Amniotic epithelial cell (primary cell): ENCODE measurements at regions not wholly inside any gene's neighbourhood (a gene's known extent, or its start where the extent isn't known, plus 50 kb on each side); places are given as distances from the start of the nearest gene placed in this dataset.

ENCODE experiments used
- DNase-seq: peaks from one replicate; pipeline ENCODE4 v3.0.0-alpha.2; 2010; ENCODE audit warnings: low read depth

DNA sequence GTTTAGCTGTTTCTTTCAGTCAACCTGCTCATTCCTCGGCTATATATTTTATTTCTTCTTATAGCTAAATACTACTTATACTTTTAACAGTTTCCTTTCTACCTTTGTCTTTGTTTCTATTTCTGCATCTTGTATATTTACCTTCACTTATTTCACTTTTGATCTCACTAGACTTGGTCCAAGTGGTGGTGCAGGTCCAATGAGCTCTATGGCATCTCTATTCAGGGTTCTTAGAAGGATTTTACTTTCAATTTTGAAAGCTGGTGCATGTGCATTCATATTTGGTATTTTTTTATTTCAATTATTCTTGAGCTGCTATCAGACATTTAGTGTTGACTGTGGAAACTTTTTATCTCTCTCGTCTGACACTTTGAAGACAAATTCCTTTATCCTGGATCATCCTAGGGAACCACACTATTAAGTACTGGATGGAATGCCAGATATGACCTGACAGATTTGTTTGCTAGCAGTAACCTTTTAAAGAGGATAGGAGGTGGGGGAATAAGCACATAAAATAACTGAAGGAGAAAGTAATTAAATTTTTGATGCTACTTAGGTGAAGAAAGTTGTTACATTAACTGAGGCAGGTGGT is 123.1 kb upstream of the PJA2 start:
- DNase-seq, result peak; percentile 80

DNA sequence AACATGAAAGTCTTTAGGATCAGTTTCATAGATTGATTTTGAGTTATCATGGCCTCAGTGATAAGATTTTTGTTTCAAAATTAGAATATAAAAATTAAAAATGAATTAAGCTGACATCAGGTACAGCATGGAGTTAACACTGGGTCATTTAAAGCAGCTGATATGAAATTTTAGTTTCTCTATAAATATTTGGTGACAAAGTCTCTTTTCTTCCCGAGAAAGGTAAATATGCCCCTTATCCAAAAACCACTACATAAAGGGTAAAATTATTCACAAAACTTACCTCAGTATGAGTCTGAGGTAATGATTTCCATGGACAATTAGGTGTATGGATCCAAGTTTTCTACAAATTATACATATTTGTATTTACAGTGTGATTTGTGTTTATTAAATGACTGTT is 121.5 kb upstream of the PJA2 start:
- DNase-seq, result no peak

DNA sequence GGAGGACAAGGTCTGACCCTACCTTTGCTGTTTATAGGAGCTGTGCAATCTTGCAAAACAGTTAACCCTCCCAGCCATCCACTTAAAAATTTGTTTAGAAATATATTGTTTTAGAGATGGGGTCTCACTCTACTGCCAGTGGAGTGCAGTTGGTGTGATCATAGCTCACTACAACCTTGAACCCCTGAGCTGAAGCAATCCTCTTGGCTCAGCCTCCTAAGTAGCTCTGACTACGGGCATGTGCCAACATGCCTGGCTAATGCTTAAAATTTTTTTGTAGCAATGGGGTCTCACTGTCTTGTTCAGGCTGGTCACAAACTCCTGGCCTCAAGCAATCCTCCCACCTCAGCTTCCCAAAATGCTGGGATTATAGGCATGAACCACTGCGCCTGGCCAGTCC is 120.2 kb upstream of the PJA2 start:
- DNase-seq, result no peak

DNA sequence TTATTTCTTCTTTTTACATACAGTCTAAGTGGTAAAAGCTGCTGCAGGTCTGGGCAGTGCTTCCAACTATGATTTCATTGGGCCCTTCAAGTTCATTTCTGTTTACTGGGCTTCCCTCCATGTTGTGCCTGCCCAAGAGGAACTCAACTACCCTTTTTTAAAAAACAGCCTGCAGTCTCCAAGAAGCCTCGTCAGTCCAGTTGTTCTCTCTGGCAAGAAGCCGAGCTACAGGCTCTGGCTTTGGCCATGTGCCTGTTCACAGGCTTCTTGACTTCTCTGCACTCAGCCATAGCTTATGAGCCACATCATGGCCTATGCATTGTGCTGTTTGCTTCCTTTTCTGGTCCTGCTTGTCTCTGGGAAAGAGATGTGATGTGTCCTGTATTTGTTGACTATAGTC is 119.7 kb upstream of the PJA2 start:
- DNase-seq, result no peak

DNA sequence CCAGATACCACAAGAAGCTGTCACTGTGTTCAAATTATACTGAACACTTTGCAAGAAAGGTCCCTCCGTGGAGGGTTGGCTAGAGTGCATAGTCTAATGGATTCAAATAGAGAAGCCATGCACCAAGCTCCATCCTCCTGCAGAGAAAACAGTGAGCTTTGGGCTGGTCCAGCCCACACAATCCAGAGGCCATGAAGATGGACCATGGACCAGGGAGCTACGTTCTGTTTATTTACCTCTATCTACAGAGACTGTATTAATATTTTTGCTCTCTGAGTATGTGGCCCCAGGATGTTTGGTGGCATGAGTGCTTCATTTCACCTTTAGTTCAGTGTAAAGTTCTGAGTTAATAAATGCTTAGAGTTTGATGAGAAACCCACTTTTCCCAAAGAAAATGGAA is 114.8 kb upstream of the PJA2 start:
- DNase-seq, result no peak

DNA sequence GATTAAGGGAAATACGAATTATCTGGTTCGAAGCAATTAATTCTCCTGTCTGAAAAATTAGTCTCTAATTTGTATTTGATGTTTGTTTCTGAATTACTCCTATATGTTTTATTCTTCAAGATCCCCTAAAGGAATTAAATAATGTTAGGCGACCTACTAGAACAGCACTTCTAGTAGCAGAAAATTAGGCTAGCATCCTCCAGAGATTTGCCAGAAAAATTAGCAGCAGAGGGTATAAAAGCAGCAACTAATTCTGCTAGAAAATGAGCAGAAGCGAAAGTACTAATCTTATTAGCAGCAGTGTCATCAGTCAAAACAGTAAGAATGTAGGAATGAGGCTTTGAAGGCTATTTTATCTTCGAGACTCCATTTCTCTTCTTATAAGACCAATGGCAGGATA is 114.3 kb upstream of the PJA2 start:
- no peak for DNase-seq

DNA sequence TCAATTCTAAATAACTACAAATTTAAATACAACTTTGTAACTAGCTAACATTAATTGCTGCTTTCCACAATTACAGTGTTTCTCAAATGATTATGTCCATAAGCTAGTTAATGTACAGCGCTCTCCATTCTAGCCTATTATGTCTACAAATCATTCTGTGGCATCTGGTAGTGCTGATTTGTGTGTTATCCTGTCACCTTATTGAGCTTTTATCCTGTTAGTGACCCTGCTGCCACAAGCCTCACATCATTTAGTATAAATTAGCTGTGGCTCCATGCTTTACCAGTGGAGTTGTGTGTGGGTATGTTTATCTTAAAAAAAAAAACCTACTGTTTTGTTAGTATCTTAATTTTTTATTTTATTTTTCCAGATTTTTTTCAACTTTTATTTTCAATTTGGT is 112.6 kb upstream of the PJA2 start:
- DNase-seq, result no peak

DNA sequence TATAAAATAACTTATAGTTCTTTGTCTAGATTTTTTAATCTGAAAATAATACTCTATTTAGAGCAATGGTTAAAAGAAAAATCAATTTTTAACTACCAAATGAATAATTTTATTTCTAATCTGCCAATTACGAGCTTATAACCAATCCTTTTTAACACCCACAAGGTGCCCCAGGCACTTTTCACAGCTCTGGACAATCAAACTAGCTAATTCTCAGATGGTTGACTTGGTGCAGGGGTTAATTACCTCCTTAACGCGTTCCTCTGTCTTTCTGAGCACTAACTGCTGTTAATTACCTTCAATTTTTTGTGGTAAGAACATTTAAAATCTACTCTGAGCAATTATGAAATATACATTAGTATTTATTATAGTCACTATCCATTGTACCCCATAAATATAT is 109.6 kb upstream of the PJA2 start:
- DNase-seq, result no peak

DNA sequence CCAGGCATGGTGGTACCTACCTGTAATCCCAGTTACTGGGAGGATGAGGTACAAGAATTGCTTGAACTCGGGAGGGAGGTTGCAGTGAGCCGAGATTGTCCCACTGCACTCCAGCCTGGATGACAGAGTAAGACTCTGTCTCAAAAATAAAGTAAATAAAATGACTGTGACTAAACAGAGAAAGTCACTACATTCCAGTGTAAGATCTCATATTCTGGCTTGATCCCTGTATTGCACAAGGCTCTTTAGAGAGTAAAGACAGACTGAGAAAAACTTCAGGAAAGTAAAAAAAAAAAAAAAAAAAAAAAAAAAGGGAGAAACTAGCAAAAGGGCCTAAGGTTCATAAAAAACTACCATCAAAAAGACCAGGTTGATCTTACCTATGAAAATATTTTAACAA is 106.6 kb upstream of the PJA2 start:
- peak; percentile 70 for DNase-seq

DNA sequence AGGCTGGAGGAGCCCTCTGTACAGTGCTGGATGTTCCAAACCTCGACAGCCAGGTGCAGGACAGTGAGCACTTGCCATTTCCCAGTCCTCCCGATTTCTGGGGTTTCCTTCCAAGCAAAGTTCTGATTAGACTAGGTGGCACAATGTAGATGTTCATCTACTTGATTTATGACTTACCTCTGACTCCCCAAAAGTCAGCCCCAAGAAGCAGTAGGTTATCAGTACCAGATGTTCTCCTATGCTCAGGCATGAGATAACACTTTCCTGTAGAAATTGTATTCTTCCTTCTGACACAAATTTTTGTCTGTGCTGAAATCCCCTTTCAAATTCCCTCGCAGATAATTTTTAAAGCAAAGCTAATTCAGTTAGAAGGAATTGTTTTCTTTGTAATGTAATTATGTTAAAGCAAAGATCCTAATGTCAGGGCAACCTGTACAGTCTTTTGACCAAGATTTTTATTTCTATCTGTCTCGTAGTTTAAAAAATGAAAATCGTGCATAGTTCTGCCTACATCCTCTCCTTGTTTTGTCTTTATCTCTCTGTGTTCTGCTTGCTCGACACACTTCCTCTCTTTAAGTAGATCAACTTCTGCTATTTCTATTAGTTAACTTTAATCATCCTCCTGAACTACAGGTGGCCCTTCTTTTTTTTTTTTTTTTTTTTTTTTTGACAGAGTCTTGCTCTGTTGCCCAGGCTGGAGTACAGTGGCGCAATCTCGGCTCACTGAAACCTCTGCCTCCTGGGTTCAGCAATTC is 102.4 kb upstream of the PJA2 start:
- no peak for DNase-seq

DNA sequence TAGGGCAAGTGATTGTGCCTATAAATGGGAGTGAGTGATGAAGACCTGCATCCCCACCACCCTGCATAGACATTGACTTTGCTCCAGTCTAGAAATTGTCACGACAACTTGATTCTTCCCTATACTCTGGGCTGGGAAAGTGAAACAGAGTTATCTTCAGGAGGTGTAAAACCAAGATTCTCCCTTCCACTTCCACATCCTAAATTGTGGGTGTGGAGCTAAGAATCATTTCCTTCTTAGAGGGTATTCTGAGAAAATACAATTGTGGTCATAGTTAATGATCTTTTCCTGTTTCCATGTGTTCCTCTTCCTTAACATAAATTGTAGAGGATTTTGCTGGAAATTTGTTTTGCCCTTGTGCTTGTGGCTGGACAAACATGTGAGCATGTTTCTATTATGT is 96.8 kb upstream of the PJA2 start:
- no peak for DNase-seq

DNA sequence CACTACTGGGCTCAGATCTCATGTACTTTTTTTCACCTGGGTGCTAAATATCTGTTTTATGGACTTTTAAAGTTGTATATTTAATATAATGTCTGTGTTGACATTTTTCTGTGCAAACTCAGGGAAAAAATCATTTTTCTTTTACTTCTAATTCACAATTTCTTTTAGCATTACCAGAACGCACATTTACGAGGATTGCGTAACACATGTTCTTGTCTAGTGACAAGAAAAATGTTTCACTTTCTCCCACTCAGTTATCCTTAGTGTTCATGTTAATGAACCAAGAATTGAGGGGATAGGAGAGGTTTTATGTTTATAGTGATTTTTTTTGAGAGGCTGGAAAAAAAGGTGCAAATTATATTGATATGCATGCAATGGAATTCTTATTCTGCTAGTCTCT is 86.3 kb upstream of the PJA2 start:
- DNase-seq, result peak; percentile 57

DNA sequence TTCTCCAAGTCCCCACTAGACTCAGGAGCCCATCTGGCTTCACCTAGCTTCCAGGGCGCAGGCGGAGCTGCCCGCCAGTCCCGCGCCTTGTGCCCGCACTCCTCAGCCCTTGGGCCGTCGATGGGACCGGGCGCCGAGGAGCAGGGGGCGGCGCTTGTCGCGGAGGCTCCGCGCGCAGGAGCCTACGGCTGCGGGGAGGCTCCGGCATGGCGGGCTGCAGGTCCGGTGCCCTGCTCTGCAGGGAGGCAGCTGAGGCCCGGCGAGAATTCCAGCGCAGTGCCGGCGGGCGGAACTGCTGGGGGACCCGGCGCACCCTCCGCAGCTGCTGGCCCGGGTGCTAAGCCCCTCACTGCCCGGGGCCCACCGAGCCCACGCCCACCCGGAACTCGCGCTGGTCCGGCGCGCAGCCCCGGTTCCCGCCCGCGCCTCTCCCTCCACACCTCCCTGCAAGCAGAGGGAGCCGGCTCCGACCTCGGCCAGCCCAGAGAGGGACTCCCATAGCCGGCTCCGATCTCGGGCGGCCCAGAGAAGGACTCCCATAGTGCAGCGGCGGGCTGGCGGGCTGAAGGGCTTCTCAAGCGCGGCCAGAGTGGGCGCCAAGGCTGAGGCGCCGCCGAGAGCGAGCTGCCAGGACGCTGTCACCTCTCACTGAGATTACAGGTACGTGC is 78.1 kb upstream of the PJA2 start:
- no peak for DNase-seq

DNA sequence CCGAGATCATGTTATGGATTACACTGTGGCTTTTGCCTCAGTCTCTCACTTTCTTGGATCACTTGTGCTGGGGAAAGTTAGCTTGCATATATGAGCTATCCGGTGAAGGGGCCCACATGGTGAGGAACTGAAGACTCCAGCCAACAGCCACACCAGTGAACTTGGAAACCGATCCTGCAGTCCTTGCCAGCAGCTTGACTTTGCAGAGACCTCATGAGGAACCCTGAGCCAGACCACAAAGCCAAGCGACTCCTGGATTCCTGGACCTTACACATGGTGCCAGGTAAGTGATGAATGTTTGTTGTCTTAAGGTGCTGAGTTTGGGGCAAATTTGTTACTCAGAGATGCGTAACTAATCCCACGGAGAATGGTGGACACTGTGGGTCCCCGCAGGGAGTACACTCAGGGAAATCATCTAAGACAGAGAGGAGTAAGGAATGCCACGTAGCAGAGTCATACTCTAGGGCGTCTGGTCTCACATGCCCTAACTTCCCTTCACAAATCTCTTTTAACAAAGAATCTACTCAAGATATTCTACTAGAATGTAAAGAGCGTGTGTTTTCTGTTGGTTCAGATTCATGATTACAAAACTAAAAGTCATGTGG is 76.5 kb upstream of the PJA2 start:
- DNase-seq, result no peak

DNA sequence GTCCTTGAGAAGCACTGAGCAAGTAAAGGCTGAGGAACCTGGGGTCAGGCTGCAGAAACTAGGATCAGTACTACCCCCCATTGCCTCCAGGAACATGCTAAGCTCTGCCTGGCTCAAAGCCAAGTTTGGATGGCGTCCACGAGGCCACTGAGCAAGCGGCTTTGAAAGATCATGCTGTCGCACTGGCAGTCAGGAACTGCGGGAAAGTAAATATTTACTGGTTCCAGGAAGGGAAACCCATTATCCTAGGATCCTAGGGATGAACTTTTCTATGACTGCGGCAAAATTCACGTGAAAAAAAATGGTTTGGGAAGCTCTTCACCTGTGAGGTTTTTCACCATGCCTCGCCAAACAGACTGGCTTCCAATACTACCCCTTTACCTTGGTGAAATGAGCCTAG is 75.3 kb upstream of the PJA2 start:
- DNase-seq, result no peak

DNA sequence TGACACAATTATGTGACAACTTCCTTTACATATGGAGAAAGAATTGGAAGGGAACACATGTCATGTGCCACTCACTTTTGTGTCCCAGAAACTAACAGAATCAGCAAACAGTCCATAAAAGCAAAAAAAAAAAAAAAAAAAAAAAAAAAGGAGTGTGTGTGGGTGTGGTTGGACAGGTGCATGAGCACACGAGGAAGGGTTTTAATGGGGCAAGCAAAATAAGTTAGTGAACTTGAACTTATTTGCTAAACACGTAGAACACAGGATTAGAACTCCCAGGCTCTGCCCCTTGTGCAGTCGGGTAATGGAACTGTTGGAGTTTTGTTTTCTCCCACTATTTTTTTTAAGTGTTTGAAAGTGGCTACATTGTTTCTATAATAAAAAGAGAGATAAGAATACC is 74.8 kb upstream of the PJA2 start:
- no peak for DNase-seq

DNA sequence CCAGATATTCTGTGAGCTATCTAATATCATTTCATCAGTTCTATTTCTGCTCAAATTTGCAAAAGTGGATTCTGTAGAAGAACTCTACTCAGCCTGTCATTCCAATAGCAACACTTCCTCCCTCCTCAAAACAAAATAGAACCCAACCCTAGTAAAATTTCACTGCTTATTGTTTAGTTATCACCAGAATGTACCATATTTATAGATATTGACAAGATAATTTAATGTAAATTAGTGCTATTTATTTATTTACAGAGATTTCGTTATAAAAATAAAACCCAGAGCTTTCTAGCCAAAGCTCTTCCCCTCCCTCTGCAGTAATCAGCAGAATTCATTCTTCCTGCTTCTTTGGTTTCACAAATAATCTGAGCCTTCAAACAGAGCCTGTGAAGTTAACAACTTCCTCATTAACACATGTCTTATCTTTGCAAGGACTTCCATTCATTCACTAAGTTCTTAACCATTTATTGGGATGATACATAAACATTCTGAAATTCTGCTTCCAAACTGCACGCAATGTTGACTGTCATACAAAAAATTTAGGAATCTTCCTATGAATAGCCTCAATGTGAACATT is 73.7 kb upstream of the PJA2 start:
- DNase-seq, result no peak

DNA sequence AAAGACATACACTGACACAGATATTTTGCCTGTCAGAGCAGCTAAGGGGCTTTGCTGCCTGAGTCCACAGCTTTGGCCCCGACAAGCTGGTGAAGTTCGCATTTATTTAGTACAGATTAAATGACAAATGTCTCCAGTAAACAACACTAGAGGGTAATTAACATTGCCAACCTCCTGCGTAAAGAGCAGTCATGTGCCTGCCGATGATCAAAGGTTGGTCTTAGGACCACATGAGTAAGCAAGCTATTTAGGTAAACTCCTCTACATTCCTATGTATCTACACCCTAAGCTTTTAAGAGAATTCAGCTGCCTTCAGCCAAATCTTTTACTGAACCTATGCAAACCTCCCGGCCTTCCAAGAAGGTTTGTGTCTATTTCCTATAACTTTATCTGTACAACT is 73.0 kb upstream of the PJA2 start:
- no peak for DNase-seq

DNA sequence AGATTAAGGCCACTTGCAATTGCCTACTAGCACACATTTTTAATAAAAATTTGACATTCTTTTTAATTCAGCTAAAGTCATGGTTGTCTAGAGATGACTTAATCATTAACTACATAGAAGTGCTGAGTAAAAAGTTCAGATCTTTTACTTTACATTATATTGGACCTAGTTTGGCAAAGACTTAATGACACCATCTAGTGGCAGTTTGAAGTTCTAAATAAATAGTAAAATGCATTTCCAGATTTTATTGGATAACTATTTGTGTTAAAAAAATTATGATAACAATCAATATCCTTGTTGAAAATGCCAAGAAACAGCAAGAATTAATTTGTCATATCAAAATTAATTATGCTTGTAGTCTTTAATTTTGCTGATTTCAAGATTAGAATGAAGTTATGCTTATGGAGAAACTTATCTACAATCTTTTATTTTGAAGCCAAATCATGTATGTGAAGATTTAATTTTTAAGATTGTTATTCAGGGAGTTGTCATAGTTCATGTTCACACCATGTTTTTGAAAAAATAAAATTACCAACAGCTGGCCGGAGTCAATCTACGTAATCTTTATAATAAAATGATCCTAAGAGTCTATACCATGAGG is 69.6 kb upstream of the PJA2 start:
- DNase-seq, result peak; percentile 38

DNA sequence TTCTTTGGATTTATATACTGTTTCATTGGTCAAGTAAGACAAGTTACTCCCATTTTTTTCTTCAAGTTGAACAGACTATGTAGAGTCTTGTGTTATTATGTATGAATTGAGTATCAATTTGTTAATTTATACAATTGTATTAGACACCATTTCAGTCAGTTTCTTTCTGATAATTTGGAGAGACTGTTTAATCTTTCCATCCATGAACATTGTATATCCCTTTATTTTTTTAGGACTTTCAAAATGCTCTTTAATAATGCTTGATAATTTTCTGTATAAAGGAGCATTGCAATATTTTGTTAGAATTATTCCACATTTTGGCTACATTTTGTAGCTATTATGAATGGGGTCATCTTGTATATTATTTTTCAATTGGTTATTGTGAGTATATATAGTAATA is 69.1 kb upstream of the PJA2 start:
- no peak for DNase-seq

DNA sequence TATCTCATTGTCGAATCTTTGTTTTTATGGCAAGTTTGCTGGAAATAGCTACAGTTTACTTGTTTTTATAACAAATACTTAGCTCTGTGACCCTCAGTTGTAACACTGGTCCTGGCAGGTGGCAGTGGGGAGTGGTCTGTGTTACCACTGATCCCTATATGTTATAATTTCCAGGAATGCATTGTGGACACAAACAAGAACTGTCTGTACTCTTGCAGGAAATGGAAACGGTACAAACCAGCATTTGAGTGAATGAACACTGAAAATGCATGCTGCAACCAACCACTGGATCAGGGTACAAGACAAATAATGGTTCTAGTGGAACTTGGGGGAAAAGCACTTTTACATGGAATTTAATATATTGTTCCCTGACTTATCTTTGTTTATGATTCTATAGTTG is 66.5 kb upstream of the PJA2 start:
- no peak for DNase-seq

DNA sequence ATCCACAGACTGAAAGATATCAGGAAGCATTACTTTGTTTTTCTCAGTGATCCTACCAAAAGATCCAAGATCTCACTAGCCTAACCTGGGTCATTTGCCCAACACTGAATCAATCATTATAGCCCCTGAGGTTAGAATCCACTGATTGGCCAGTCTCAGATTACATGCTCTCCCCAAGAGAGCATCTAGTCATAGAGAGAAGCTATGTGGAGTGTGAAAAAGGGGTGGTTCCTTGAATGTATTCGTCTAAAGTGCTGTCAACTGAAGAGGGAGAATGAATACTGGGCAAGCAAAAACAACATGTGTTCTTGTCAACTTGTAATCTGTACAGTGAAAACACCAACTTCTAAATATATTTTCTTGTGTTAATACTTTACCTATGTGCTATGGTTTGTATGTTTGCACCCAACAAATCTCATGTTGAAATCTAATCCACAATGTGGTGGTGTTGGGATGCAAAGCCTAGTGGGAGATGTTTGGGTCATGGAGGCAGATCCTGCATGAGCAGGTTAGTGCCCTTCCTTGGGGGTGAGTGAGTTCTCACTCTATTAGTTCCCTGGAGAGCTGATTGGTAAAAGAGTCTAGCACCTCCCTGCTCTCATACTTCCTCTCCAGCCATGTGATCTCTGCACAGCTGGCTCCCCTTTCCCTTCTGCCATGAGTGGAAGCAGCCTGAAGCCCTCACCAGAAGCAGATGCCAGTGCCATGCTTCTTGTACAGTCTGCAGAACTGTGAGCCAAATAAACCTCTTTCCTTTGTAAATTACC is 60.3 kb upstream of the PJA2 start:
- DNase-seq, result no peak
